Activated T-helper 1 cell treated with Interleukin-2 at 50 U/mL for 16 hours (primary cell): ENCODE measurements at regions not wholly inside any gene's neighbourhood (a gene's known extent, or its start where the extent isn't known, plus 50 kb on each side); places are given as distances from the start of the nearest gene placed in this dataset.

Experiments used
- DNase-seq: peaks from one replicate; pipeline ENCODE4 v3.0.0-alpha.2; 2020; ENCODE audit warnings: low read depth

DNA sequence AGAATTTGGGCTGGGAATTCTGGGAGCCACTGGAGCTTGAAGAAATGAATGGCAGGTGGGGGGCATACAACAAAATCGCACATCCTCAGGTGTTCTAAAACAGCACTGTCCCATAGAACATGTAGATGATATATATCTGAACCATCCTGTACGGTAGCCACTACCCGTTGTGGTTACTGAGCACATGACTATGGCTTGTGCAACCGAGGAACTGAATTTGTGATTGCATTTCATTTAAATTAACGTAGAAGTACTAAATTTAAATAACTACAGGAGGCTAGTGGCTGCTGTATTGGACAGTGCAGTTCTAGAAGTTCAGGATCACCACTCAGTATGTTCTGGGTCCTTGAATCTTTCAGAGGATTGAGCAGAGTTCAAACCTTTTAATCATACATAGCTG lies 172.4 kb downstream of the PHETA1 start:
- no peak for DNase-seq

DNA sequence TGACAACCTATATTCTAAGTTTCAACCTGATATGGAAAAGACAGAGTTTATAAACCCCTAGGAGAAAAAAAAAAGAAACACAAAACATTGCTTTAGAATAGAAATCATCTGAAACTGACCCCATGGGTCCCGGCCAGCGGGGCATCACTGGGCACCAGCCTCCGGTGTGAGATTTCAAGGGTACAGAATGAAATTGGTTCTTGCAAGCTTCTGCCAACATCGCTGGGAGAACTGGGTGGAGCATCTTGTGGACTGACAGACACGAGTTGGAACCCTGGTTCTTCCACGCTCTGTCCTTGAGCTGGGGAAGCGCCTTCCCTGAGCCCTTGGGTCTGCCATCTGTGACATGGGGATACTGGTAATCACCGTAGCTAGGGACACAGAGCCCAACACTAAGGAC lies 173.6 kb downstream of the PHETA1 start:
- DNase-seq = no peak

DNA sequence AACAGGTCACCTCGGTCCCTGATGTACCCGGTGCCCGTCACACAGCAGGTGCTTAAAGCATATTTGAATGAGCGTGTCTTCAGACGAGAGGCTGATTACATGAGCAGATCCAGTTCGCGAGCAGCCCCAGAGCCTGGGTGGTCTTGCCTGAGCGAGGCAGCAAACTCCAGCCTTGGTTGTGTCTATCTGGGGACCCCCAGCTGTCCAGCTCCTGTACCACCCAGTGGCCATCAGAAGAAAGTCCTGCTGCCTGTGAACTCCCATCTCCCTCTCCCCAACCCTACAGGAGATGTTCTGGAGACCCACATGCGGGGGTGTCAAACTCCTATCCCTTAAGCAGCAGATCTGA lies 174.2 kb downstream of the PHETA1 start:
- DNase-seq = no peak

DNA sequence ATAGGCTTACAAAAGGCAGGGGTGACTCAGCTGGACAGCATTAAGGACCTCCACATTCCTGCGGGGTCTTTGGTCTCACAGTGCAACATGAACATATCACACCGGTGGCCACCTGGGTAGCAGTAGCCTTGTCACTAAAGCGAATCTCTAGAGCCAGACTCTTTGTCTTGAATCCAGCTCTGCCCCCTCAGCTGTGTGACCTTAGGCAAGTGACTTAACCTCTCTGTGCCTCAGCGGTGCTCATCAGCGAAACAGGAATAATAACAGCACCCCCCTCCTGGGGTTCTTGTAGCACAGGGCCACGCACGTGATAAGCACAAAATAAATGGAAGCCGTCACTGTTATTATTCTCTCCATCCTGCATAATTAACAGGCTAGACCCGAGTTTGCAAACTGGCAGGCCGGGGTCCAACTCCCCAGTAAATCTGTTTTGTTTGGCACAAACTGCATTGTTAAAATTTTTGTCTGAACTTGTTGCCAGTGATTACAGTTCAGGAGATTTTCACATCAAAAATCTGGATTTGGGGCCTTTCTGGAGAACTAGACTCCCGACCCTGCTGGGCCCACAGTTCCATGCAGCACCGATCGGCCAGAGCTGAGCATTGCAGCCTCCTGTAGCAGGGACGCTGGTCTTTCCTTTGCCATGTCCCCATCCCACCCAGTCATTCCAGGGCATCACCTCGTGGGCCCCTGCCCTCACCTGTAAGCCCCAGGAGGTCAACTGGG lies 174.8 kb downstream of the PHETA1 start:
- DNase-seq = no peak

DNA sequence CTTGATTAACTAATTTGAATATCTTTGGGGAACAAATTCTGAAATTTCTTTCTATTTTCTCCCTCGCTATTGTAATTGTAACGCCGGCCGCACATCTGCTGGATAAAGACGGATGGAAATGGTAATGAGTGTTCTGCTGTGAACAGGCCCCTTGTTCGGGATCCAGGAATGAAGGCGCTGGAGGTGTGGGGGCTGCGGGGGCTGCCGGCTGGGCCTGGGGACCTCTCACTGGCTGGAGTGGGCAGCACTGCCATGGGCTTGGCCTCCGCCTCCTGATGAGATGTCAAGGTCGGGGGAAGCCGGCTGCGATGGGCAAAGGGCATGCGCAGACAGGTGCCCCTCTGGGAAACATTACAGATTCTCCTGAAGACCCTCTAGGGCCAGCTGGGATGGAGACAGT lies 175.4 kb downstream of the PHETA1 start:
- no peak for DNase-seq

DNA sequence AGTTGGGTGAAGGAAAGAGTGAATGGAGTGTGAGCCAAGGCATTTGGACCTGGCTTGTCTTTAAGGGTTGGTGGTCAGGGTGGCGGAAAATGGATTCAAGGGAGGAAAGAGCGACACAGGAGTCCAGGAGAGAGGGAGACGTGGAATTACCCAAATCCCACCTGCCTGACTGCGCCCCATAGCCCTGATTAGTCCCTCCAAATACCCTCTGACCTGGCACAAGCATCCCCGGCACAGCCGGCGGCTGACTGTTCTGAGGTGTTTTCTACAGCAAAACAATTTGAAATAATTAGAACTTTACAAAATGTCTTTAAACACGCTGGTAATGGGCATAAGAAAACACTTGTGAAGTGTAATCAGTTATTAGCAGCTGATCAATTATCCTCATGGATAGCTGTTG lies 175.8 kb downstream of the PHETA1 start:
- DNase-seq = no peak

DNA sequence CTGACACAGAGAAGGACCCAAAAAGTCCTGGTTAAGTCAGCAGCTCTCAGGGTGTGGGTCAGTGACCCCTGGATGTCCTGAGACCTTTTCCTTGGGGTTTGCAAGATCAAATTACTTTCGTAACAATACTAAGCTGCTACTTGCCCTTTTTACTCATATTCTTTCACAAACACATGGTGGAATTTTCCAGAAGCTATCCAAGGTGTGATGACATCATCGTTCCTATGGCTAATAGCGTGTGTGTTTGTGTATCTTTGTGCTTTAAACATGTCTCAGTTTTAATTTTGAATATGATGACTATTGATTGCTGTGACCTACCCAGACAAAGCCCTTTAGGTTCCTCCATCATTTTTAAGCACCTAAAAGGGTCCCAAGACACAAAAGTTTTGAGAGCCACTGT lies 176.2 kb downstream of the PHETA1 start:
- no peak for DNase-seq

DNA sequence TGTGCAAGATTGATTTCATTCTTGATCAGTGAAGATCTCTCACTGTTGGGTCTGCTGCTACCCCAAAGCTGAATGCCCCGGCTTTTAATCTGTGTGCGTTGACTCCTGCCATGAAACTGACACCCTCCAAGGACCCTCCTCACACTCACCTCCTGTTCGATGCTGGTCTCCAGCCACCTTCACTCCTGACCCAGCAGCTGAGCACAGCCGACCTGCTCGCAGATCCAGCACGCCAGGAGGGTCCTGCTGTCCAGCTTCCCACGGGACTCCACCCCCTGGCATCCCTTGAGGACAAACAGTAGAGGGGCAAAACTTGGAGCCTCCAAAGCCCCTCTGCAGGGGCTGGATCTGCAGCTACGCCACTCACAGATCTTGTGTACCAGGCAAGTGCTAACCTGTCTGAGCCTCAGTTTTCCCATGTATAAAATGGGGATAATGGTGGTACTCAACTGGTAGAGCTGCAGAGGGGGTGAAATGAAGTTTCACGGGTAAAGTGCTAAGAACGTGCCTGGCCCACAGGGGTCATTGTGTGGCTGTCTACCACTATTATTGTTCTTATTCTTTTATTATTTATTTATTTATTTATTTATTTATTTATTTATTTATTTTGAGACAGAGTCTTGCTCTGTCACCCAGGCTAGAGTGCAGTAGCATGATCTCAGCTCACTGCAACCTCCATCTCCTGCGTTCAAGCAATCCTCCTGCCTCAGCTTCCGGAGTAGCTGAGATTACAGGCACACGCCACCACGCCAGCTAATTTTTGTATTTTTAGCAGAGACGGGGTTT lies 178.0 kb downstream of the PHETA1 start:
- DNase-seq = no peak

DNA sequence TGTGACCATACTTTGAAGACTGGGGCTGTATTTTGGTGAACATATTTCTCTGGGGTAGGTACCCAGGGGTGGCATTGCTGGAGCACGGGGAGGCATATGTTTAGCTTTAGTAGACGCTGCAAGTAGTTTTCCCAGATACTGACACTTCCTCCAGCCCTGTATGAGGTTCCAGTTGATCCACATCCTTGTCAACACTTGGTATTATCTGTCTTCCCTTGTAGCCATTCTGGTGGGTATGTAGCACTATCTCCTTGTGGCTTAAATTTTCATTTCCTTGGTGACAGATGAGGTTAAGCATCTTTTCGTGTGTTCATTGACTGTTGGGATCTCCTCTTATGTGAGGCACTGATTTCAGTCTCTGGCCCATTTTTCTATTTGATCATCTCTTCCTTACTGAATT lies 179.1 kb downstream of the PHETA1 start:
- DNase-seq = no peak

DNA sequence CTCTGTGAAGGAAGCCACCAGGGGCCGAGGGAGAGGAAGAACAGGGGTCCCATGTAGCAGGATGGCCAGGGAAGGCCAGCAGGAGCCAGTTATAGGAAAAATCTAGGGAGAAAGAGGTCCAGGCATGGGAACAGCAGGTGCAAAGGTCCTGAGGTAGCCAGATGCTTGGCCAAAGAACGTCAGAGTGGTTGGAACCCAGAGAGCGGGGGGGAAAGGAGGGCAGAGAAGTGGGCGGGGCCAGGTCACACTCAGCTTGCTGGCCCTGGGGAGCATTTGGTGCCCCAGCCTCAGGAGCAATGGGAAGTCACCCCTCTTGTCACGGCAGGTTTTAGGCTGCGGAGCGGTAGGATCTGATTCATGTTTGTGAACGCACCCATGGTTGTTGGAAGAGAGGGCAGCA lies 180.5 kb downstream of the PHETA1 start:
- no peak for DNase-seq

DNA sequence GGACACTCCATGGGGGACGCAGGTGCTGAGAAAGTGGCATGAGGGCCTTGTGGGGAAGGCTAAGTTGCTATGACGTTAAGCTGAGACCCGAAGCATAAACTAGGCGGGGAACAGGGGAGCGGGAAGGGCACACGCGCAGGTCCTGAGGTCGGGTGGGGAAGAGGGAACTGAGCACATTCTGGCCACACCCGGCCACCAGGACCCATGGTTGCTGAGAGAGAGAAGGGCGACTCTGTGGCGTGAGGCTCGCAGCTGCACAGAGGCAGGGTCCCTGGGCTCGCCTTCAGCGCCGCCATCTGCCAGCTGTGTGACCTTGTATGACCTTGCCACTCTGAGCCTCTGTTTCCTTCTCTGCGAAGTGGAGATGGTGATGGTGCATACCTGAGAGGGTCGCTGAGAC lies 182.5 kb downstream of the PHETA1 start:
- DNase-seq = no peak

DNA sequence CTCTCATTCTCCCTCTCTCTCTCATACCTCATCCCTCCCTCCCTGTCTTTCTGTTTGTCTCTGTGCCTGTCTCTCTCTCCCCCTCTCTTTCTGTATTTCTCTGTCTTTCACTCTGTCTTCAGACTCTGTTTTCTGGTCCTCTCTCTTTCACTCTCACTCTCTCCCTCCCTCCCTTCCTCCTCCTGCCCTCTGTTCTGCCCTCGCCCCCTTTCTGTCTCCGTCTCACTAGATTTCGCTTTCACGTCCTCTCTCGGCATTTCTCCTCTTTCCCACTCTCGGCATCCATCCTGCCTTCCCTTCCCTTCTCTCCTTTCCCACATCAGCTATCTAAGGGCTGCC lies 183.0 kb downstream of the PHETA1 start:
- DNase-seq = no peak

DNA sequence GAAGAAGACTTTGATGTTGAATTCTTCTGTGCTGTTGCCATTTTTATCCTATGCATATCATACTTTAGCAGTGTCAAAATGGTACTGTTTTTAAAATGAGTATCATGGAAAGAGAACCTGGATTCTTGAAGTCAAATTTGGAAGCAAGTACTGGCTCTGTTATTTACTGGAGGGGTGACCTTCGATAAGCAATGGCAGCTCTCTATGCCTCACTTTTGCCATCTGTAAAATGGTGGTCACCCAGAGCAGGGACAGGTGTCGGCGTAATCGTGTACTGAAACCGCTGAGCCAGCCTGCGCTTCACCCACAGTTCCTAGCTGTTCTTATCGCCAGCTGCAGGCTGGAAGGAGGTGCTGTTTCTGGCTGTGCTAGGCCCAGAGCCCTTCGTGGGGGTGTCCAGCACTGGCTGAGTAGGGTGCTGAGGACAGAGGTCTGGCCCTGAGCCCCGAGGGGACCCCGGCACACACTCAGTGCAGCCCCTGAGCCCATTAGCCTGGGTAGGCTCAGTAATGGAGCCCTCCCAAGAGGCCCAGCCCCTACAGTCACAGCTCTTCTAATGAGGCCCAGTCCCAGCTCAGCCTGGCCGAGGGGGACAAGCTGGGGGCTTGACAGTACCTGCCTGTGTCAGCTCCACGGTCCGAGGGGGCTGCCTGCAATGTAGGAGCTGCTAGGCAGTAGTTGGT lies 183.5 kb downstream of the PHETA1 start:
- no peak for DNase-seq

DNA sequence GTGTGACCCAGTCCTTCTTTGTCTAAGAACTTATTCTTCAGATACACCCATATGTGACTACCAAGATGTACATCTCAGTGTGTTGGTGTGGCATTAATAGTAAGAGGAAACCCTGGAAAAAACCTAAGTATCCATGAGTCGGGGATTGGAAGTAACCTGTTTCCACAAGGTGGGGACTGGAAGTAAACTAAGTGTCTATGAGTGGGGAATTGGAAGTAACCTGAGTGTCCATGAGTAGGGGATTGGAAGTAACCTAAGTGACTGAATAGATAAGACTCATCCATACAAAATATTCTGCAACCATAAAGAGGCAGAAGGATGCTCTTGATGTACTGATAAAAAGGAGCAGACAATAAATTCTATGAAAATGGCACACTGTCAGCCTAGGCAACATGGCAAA lies 184.7 kb downstream of the PHETA1 start:
- DNase-seq = no peak

DNA sequence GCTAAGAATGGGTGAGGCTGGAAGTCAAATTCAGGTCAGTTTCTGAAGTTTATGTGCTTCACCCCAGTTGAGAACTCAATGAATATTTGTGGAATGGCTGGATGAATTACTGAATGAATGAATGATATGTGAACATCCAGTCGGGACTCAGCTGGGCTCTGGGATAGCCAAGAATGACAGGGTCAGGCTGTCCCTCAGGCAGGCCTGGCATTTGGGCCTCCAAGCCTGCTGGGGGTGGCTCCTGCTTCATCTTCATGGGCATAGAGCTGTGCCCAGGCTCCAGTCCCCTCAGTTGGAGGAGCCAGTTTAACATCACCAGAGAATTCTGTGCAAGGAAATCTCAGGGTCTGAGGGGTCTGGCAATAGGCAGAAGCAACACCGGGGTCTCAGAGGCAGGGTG lies 185.8 kb downstream of the PHETA1 start:
- no peak for DNase-seq

DNA sequence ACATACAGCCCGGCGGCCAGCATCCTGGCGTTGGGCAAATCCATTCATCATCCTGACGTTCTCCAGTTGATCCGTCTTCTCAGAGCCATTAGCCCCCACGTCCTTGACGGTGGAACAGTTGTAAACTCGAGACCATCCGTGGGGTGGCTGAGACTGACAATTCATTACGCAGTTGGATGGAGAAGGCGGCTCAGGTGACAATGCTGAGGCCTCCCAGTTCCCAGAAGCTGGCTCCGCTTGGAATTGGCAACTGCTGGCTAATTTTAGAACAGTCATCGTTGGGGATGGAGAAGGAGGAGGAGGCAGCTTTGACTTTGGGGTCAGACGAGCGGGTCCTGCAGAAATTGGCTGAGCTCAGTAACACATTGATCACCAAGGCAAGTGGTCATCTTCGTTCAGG lies 186.5 kb downstream of the PHETA1 start:
- no peak for DNase-seq

DNA sequence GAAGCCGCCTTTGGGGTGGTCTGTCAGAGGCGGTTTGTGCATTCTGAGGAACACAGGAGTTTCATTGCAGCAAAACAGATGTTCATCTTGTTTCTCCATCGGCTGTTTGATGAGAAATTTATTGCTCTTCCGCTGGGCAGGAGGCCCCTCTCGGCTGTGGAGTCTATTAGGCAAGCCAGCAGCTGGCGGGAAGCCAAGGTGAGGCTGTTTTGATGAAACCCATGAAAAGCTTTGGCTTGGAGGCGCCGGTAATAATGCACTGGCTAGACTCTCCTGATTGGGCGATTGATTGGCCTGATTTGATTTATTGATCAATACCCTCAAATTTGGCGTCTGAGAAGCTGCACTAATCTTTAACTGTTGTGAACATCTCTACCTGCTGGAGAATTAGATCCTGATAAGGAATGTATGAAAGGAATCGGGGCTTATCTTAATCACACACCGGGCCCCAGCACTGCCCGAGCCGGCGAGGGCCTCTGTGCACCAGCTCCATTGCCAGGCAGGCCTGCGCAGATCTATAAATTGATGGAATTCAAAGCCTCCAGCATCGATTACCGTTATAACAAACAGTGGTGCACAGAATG lies 187.7 kb downstream of the PHETA1 start:
- no peak for DNase-seq

DNA sequence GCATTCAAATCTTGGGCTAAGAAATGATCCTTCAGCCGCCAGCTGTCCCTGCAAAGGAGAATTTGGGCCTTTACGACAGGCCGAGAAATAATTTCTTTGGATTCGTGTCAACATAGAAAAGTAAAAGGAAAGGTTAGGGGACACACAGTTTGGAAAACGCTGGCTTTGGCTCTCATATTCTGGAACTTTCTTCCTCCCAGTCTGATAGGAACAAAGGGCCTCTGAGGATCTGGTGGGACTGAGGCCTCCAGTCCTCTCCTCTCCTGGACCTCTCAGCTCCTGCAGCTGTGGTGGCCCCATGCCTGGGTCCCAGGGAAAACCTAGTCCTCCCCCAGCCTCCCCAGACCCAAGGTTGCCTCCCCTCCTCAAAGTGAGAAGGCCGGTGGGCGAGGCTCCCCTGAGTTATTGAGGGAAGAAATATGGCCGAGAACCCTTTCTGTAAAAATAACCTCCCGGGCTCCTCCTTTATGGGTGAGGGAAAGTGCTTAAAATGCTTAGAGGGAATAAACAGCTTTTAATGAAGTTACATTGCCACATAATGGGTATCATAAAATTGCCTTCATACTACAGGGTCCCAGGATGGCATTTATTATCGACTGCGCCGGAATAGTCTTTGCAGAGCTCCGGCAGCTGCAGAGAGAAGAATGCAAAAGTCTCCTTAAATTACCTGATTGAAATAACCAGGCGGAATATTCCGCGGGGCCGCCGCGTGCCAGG lies 188.3 kb downstream of the PHETA1 start:
- DNase-seq = no peak

DNA sequence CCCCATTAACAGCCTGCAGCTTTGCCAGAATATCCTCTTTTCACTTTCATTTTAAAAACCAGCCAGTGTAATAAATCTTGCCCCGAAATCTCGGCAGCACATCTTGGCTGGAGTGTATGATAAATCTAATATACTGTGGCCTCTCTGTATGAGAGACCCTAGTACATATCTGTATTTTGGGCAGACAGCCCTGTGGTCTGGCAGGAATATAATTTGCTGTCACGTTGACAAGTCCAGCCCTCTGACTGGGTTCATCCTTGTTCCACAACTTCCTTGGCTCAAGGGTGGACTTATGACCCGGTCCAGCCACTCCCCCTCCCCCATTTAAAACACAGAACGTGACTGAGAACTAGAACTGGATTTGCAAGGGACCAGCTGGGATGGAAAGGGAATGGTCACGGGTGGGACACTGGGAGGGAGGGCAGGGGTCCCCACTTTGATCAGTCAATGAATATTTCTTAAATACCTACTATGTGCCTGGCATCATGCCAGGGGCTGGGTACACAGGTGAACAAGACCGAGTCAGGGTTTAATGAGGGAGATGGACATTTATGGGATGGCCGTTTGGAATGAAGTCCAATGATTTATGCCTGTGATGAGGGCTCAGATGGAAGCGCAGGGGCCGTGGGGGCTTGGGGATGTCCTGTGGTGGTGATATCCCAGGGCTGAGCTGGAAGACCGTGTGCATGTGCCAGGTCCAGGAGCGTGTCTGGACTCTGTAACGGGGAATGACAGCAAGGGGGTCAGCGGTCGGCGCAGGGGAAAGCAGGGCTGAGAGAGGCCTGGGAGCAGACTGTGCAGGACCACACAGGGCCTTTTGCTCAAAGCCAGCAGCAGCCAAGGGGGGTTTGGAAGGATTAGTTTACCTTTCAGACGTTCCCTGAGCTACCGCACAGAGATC lies 190.5 kb downstream of the PHETA1 start:
- DNase-seq = no peak

DNA sequence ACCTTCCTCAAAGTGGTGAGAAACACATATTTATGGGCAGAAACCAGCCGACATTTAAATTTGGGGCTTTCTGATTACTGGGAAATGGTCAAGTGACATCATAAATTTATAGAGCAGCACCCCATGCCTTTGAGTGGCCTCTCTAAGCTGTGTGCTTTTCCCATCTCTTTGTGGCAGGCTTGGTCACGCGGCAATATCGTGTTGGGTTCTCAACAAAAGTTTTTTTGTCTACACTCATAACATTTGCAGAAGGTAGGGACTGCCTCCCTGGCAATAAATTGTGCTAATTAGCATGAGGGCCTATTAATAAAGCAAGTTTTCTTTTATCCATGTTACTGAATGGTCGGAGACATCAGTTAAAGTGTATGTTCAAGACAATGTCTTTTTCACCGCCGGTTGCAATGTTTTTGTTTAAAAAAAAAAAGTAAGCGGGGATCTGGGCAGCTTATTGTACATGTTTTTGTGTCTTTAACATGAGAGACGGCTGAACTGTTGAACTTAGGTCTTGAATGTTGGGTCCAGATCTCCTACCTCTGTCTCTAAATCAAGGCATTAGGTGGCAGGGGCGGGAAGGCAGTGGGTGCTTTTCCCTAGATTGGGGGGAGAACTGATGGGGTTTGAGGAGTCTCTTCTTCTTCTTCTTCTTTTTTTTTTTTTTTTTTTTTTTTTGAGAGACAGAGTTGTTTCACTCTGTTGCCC lies 193.3 kb downstream of the PHETA1 start:
- DNase-seq = no peak

DNA sequence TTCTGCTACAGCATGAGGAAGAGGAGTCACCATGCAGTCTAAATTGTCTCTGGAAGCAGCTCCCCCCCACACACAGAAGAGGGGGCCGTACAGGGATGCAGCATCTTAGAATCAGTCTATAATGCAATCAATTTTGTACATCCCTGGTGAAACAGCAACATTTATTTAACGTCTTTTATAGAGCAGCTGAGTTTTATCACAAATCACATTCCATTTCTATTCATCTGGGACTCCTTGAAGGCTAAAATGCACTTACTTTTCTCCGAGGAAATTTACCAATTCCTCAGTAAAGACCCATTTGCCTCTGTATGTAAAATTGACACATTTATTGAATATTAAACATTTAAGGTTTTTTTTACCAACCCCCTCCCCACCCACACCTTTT lies 193.9 kb downstream of the PHETA1 start:
- DNase-seq = no peak
